GM12874 (cell line): ENCODE measurements at regions not wholly inside any gene's neighbourhood (a gene's known extent, or its start where the extent isn't known, plus 50 kb on each side); places are given as distances from the start of the nearest gene placed in this dataset.

Experiments used
- CTCF ChIP-seq: IDR thresholded peaks from 2 replicates; pipeline ENCODE4 v1.5.1; 2011; ENCODE audit warnings: low read depth, mild to moderate bottlenecking, control low read depth, low read length, moderate library complexity; ENCODE audit not compliant: insufficient read depth

- TF ChIP-seq CTCF, result no peak
Observed at GRCh38 chr14:48391661-48392060, 716.3 kb upstream of the MDGA2 start.

DNA sequence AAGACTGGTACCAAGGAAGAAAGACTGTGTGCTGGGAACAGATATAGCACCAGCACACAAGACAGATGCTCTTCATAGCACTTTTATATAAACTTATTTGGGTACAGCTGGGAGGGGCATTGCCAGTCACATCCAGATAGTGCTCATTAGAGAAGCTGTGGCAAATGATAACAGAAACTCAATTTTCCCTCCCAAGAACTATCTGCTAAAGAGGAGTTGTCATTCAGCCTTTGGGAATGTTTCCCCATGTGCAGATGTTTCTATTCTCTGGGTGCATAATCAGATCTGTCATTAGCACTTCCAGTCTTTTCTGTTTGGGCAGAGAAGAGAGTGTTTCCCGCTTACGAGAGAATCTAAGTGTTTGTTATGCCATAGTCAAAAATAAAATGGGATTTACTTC is 714.9 kb upstream of the MDGA2 start:
- no peak for TF ChIP-seq CTCF

DNA sequence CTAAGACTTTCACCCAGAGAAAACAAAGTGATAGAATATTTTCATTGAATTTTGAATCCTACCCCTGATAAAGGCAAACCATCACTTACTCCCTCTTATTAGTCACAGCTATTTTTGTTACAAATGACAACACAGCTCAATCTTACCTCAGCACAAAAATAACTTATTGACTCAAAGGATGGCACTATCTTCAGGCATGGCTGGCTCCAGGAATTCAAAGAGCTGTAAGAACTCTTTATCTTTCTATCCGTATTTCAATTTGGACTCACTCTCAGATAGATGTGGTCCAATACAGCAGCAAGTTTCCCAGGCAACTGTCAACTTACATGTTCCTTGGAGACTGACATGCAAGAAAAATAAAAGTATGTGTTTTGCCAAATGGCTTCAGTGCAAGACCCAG is 709.4 kb upstream of the MDGA2 start:
- no peak for TF ChIP-seq CTCF

DNA sequence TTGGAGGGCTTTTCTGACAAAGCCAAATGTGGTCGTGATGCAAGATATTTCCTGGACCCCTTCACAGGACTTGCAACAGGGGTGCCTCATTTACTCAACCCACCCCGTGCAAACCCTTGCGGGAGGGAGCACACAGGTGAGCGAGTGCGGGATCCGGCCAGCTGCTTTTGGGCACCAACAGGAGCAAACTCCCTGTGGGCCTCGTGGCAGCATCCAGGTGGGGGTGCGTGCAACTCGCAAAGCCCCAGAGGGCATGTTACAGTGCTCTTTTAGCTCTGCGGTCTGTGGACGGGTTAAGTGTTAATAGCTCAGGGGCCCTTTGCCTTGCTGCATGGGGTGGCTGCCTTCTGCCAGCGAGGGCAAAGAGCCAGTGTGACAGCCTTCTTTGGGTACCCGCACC is 707.6 kb upstream of the MDGA2 start:
- TF ChIP-seq CTCF, result no peak

GRCh38 chr14:48378541-48378940 is 703.1 kb upstream of the MDGA2 start:
- no peak for TF ChIP-seq CTCF

- no peak for TF ChIP-seq CTCF
Observed at GRCh38 chr14:48373981-48374380, 698.6 kb upstream of the MDGA2 start.

DNA sequence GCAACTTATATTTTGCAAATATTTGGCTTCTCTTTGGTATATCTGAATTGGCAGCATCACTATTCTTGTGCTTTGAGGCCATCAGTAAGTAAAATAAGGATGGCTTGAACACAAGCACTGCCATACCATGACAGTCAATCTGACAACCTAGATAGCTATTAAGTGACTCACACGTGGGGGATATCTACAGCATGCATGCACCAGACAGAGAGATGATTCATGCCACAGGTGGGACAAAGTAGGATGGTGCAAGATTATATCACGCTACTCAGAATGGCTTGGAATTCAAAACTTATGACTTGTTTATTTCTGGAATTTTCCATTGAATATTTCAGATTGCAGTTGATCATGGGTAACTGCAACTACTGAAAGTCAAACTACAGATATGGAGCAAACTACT is 675.6 kb upstream of the MDGA2 start:
- TF ChIP-seq CTCF, result no peak

DNA sequence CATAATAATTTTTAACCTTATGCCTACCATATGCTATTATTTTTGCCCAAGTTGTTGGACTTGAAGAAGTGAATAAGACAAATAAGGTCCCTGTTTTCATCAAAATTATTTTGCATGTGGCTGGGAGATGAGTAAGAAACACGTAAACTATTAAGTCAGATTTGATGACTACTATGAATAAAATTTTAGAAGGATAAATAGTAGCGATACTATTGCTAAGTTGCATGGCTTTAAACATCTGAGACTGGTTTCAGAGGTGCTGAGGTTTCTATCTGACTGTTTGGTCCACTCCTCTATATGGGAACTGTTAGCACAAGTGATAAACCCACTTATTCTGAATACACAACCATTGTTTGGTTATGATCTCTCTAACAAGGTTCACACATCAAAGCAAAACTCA is 674.3 kb upstream of the MDGA2 start:
- TF ChIP-seq CTCF, result no peak
